ENCODE measurements at regions not wholly inside any gene's neighbourhood (a gene's known extent, or its start where the extent isn't known, plus 50 kb on each side); places are given as distances from the start of the nearest gene placed in this dataset.

GRCh38 chr3:80391573-80391972, 623.8 kb upstream of the ROBO1 start:
- Histone ChIP-seq H3K4me2 (ENCODE audit: unreplicated experiment) (no peak overlapping the region), H3K9ac (no peak overlapping the region), H3K4me1 (ENCODE audit: insufficient read depth) (no peaks in the 10 kb centered on the region), H4K20me1 (ENCODE audit: insufficient read depth) (no peaks in the 10 kb centered on the region), H2AFZ (no peak overlapping the region), H3K4me3 (no peak overlapping the region), H3F3A (ENCODE audit: insufficient read depth) (no peaks in the 10 kb centered on the region), H3K9me3 (ENCODE audit: low read depth) (no peaks in the 10 kb centered on the region), H3K36me3 (ENCODE audit: low read depth) (no peaks in the 10 kb centered on the region), H3K27me3 (replicated peaks; ENCODE audit: insufficient read depth) (no peaks in the 10 kb centered on the region), H3K9me2 (ENCODE audit: insufficient read depth) (no peaks in the 10 kb centered on the region), H3K79me2 (ENCODE audit: insufficient read depth) (no peaks in the 10 kb centered on the region), H3K27ac (no peak overlapping the region)
- DNase-seq, result no peak
- TF ChIP-seq EZH2phosphoT487 (IDR thresholded peaks at IDR 0.05; ENCODE audit: insufficient read depth, low read depth) (no peak), EZH2 (IDR thresholded peaks at IDR 0.05; ENCODE audit: insufficient read depth, poor library complexity, severe bottlenecking) (no peak)
- in situ Hi-C loops (cut with MboI), result no loop called here

GRCh38 chr3:80384811-80385210, 617.0 kb upstream of the ROBO1 start:
- Histone ChIP-seq H3K9me3 (ENCODE audit: low read depth) (no peaks in the 10 kb centered on the region), H3F3A (ENCODE audit: insufficient read depth) (no peaks in the 10 kb centered on the region), H3K9me2 (ENCODE audit: insufficient read depth) (no peaks in the 10 kb centered on the region), H3K4me1 (ENCODE audit: insufficient read depth) (no peaks in the 10 kb centered on the region), H2AFZ (no peak overlapping the region), H3K4me3 (no peak overlapping the region), H3K27ac (no peak overlapping the region), H4K20me1 (ENCODE audit: insufficient read depth) (no peaks in the 10 kb centered on the region), H3K27me3 (replicated peaks; ENCODE audit: insufficient read depth) (no peaks in the 10 kb centered on the region), H3K9ac (no peak overlapping the region), H3K4me2 (ENCODE audit: unreplicated experiment) (no peak overlapping the region), H3K79me2 (ENCODE audit: insufficient read depth) (no peaks in the 10 kb centered on the region), H3K36me3 (ENCODE audit: low read depth) (no peaks in the 10 kb centered on the region)
- DNase-seq, result no peak
- WGBS, 2 experiments (ENCODE audit: low coverage in 1 of 2, low lambda C conversion rate in 2 of 2, missing lambda C conversion rate in 2 of 2), result 19 to 24% methylated on average over 5 of the region's 5 CpGs
- in situ Hi-C loops (cut with MboI), result no loop called here
- TF ChIP-seq EZH2 (IDR thresholded peaks at IDR 0.05; ENCODE audit: insufficient read depth, poor library complexity, severe bottlenecking) (no peak), EZH2phosphoT487 (IDR thresholded peaks at IDR 0.05; ENCODE audit: insufficient read depth, low read depth) (no peak)

- in situ Hi-C loops (cut with MboI), result no loop called here
- 27 to 32% methylated on average over 1 of the region's 1 CpG for WGBS, 2 experiments (ENCODE audit: low coverage in 1 of 2, low lambda C conversion rate in 2 of 2, missing lambda C conversion rate in 2 of 2)
- H3F3A ChIP-seq (ENCODE audit: insufficient read depth), result no peaks in the 10 kb centered on the region
- H3K9me3 ChIP-seq (ENCODE audit: low read depth), result no peaks in the 10 kb centered on the region
- TF ChIP-seq EZH2phosphoT487 (IDR thresholded peaks at IDR 0.05; ENCODE audit: insufficient read depth, low read depth) (no peak), EZH2 (IDR thresholded peaks at IDR 0.05; ENCODE audit: insufficient read depth, poor library complexity, severe bottlenecking) (no peak)
- no peak for DNase-seq
- no peaks in the 10 kb centered on the region for H3K79me2 ChIP-seq (ENCODE audit: insufficient read depth)
- no peaks in the 10 kb centered on the region for H3K27me3 ChIP-seq (replicated peaks; ENCODE audit: insufficient read depth)
- H3K9me2 ChIP-seq (ENCODE audit: insufficient read depth), result no peaks in the 10 kb centered on the region
- H3K4me1 ChIP-seq (ENCODE audit: insufficient read depth), result no peaks in the 10 kb centered on the region
- no peaks in the 10 kb centered on the region for H4K20me1 ChIP-seq (ENCODE audit: insufficient read depth)
- no peak overlapping the region for H2AFZ ChIP-seq
- no peak overlapping the region for H3K4me3 ChIP-seq
- no peak overlapping the region for H3K27ac ChIP-seq
- no peak overlapping the region for H3K9ac ChIP-seq
- H3K4me2 ChIP-seq (ENCODE audit: unreplicated experiment), result no peak overlapping the region
- H3K36me3 ChIP-seq (ENCODE audit: low read depth), result no peaks in the 10 kb centered on the region
Measured at GRCh38 chr3:80374423-80374822, 606.6 kb upstream of the ROBO1 start.

GRCh38 chr3:80368616-80369015, 600.8 kb upstream of the ROBO1 start:
- TF ChIP-seq EZH2 (IDR thresholded peaks at IDR 0.05; ENCODE audit: insufficient read depth, poor library complexity, severe bottlenecking) (no peak), EZH2phosphoT487 (IDR thresholded peaks at IDR 0.05; ENCODE audit: insufficient read depth, low read depth) (no peak)
- WGBS, 2 experiments (ENCODE audit: low coverage in 1 of 2, low lambda C conversion rate in 2 of 2, missing lambda C conversion rate in 2 of 2), result 12 to 21% methylated on average over 4 of the region's 4 CpGs
- in situ Hi-C loops (cut with MboI), result no loop called here

More at GRCh38 chr3:80368616-80369015, 600.8 kb upstream of the ROBO1 start:
- H3K27ac ChIP-seq, result no peak overlapping the region
- H4K20me1 ChIP-seq (ENCODE audit: insufficient read depth), result no peaks in the 10 kb centered on the region
- H2AFZ ChIP-seq, result no peak overlapping the region
- no peaks in the 10 kb centered on the region for H3K27me3 ChIP-seq (replicated peaks; ENCODE audit: insufficient read depth)
- no peak overlapping the region for H3K4me2 ChIP-seq (ENCODE audit: unreplicated experiment)
- no peaks in the 10 kb centered on the region for H3K79me2 ChIP-seq (ENCODE audit: insufficient read depth)
- H3K4me1 ChIP-seq (ENCODE audit: insufficient read depth), result no peaks in the 10 kb centered on the region
- no peak overlapping the region for H3K4me3 ChIP-seq
- no peaks in the 10 kb centered on the region for H3F3A ChIP-seq (ENCODE audit: insufficient read depth)
- H3K9me2 ChIP-seq (ENCODE audit: insufficient read depth), result no peaks in the 10 kb centered on the region
- no peak for DNase-seq
- H3K9ac ChIP-seq, result no peak overlapping the region
- no peaks in the 10 kb centered on the region for H3K9me3 ChIP-seq (ENCODE audit: low read depth)
- H3K36me3 ChIP-seq (ENCODE audit: low read depth), result no peaks in the 10 kb centered on the region
